ENCODE measurements at regions not wholly inside any gene's neighbourhood (a gene's known extent, or its start where the extent isn't known, plus 50 kb on each side); places are given as distances from the start of the nearest gene placed in this dataset.

DNA sequence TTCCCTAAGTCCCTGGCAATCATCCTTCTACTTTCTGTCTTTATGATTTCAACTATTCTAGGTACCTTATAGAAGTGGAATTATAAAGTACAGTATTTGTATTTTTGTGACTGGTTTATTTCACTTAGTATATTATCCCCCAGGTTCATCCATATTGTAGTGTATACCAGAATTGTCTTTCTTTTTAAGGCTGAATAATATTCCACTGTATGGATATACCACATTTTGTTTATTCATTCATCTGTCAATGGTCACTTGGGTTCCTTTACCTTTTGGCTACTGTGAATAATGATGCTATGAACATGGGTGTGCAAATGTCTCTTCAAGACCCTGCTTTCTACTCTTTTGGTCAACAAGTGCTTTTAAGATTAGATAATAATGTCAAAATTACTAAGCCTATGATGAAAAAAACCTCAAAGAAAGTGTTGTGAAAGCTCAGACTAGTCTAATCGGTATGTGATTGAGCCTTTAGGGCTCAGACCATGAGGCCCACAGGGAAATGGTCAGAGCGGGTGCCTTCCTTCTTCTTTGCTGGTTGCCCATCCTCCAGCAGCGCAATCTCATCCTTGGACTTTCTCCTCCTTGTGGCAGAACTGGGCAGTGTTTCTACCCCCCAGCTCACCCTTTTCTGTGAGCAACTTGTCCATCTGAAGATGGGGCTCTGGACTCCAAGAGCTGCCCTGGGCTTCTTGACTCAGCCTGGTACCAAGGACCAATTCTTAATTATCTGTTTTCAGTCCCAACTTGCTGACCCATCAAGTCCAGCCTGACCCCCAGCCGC lies 105.4 kb downstream of the TTC8 start:
- no peak for TF ChIP-seq CTCF (IDR thresholded peaks at IDR 0.05)
- no peak for TF ChIP-seq POLR2AphosphoS5 (IDR thresholded peaks at IDR 0.05)

Measured in esophagus muscularis mucosa (tissue), 3 donors.